ENCODE measurements at regions not wholly inside any gene's neighbourhood (a gene's known extent, or its start where the extent isn't known, plus 50 kb on each side); places are given as distances from the start of the nearest gene placed in this dataset.
"Not testable (repeated sequence)": the region's sequence is repeated elsewhere in the genome, so short reads cannot be mapped to it uniquely, and the experiment has no call there.

DNA sequence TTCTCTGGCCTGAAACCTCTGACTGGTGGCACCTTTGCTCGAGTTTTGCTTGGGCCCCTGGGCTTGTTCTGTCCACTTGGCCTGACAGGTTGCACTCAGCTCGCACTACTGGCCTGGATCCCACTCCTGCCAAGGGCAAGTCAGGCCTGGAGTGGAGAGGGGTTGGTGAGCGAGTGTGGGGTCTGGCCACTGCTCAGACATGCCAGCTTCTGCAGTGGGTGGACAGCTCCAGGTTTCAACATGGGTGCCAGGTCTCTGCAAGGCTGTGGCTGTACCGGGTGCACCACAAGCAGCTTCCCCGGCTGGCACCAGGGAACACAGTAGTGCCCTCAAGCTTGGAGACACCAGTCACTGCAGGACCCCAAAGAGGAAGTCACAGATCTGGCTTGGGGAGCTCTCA, 91.6 kb upstream of the CXorf51A start:
- Histone ChIP-seq H3K79me1 (ENCODE audit: low read length) (no peaks in the 10 kb centered on the region), H3K9ac (ENCODE audit: low read length) (no peak overlapping the region), H3K27me3 (ENCODE audit: insufficient read depth, low read length) (no peaks in the 10 kb centered on the region), H3K36me3 (ENCODE audit: control insufficient read depth in 1 of 2, insufficient read depth in 2 of 2, low read length in 2 of 2) (no peaks in the 10 kb centered on the region), H3K23ac (ENCODE audit: low read length) (no peak overlapping the region), H2BK120ac (ENCODE audit: insufficient read depth, low read length, poor library complexity) (no peak overlapping the region), H4K8ac (ENCODE audit: low read depth, low read length) (no peak overlapping the region), H3K4me1 (ENCODE audit: control insufficient read depth in 1 of 2, insufficient read depth in 2 of 2, low read length in 2 of 2) (peaks cover 0 to 3% of the 10 kb centered on the region in 2 experiments), H3K14ac (ENCODE audit: low read length) (no peak overlapping the region), H3K18ac (ENCODE audit: low read length) (no peak overlapping the region), H2AFZ (ENCODE audit: insufficient read depth, low read length, poor library complexity) (no peak overlapping the region), H3K9me3 (ENCODE audit: insufficient read depth, low read depth, low read length) (no peaks in the 10 kb centered on the region), H2AK5ac (ENCODE audit: low read length) (no peak overlapping the region), H3K4me3 (ENCODE audit: low read depth, low read length) (no peak overlapping the region), H3K79me2 (ENCODE audit: control insufficient read depth, insufficient read depth, low read length, poor library complexity) (no peaks in the 10 kb centered on the region), H3K4me2 (ENCODE audit: low read length) (no peak overlapping the region), H3K4ac (ENCODE audit: low read depth, low read length) (no peak overlapping the region), H2BK12ac (ENCODE audit: low read length) (no peak overlapping the region), H2BK5ac (ENCODE audit: low read depth, low read length, poor library complexity) (no peak overlapping the region), H3K27ac (ENCODE audit: low read depth, low read length) (no peak overlapping the region), H4K91ac (ENCODE audit: low read depth, low read length) (no peak overlapping the region), H4K12ac (ENCODE audit: low read depth, low read length) (no peak overlapping the region)
- no CpG with 5 or more reads among the region's 5 CpGs for WGBS (ENCODE audit: extremely low coverage, insufficient coverage, insufficient read length)
- DNase-seq: no peak

DNA sequence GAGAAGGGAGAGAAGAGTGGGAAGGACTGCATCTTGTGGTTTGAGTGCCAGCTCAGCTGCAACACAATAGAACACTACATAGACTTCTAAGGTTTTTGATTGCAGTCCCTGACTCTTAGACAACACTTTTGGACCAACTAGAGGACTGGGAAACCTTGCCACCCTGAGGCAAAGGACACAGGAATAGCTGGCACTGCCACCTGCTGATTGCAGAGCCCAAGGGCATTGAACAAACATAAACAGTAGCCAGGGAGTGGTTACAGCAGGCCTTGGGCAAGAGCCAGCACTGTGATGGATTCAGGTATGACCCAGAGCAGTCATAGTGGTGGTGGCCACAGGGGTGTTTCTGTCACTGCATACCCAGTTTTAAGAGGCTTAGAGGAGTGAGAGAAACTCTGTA, 72.5 kb upstream of the CXorf51A start:
- no peak overlapping the region for H3K4me3 ChIP-seq (ENCODE audit: low read depth, low read length)
- H3K79me2 ChIP-seq (ENCODE audit: control insufficient read depth, insufficient read depth, low read length, poor library complexity): no peaks in the 10 kb centered on the region
- H3K27me3 ChIP-seq (ENCODE audit: insufficient read depth, low read length): no peaks in the 10 kb centered on the region
- H2AFZ ChIP-seq (ENCODE audit: insufficient read depth, low read length, poor library complexity): no peak overlapping the region
- no peak overlapping the region for H3K4ac ChIP-seq (ENCODE audit: low read depth, low read length)
- DNase-seq: no peak
- no peaks in the 10 kb centered on the region for H3K9me3 ChIP-seq (ENCODE audit: insufficient read depth, low read depth, low read length)
- H3K4me2 ChIP-seq (ENCODE audit: low read length): no peak overlapping the region
- no peaks in the 10 kb centered on the region for H3K36me3 ChIP-seq (ENCODE audit: control insufficient read depth in 1 of 2, insufficient read depth in 2 of 2, low read length in 2 of 2)
- H3K23ac ChIP-seq (ENCODE audit: low read length): no peak overlapping the region
- H2BK12ac ChIP-seq (ENCODE audit: low read length): no peak overlapping the region
- no peaks in the 10 kb centered on the region for H3K4me1 ChIP-seq (ENCODE audit: control insufficient read depth in 1 of 2, insufficient read depth in 2 of 2, low read length in 2 of 2)
- no peak overlapping the region for H3K18ac ChIP-seq (ENCODE audit: low read length)
- no peak overlapping the region for H2BK120ac ChIP-seq (ENCODE audit: insufficient read depth, low read length, poor library complexity)
- H3K14ac ChIP-seq (ENCODE audit: low read length): no peak overlapping the region
- H3K9ac ChIP-seq (ENCODE audit: low read length): no peak overlapping the region
- no peak overlapping the region for H3K27ac ChIP-seq (ENCODE audit: low read depth, low read length)
- H4K8ac ChIP-seq (ENCODE audit: low read depth, low read length): no peak overlapping the region
- no peak overlapping the region for H4K91ac ChIP-seq (ENCODE audit: low read depth, low read length)
- no peak overlapping the region for H2AK5ac ChIP-seq (ENCODE audit: low read length)
- no peak overlapping the region for H4K12ac ChIP-seq (ENCODE audit: low read depth, low read length)
- H3K79me1 ChIP-seq (ENCODE audit: low read length): no peaks in the 10 kb centered on the region
- H2BK5ac ChIP-seq (ENCODE audit: low read depth, low read length, poor library complexity): no peak overlapping the region

GRCh38 chrX:146881521-146881920, 67.0 kb upstream of the CXorf51A start:
- no peaks in the 10 kb centered on the region for H3K79me1 ChIP-seq (ENCODE audit: low read length)
- H2BK120ac ChIP-seq (ENCODE audit: insufficient read depth, low read length, poor library complexity): no peak overlapping the region
- no peaks in the 10 kb centered on the region for H3K79me2 ChIP-seq (ENCODE audit: control insufficient read depth, insufficient read depth, low read length, poor library complexity)
- H3K36me3 ChIP-seq (ENCODE audit: control insufficient read depth in 1 of 2, insufficient read depth in 2 of 2, low read length in 2 of 2): no peaks in the 10 kb centered on the region
- H3K18ac ChIP-seq (ENCODE audit: low read length): no peak overlapping the region
- no peak overlapping the region for H2BK12ac ChIP-seq (ENCODE audit: low read length)
- no peak overlapping the region for H3K4ac ChIP-seq (ENCODE audit: low read depth, low read length)
- H3K9ac ChIP-seq (ENCODE audit: low read length): no peak overlapping the region
- no peak overlapping the region for H2BK5ac ChIP-seq (ENCODE audit: low read depth, low read length, poor library complexity)
- no peak overlapping the region for H3K27ac ChIP-seq (ENCODE audit: low read depth, low read length)
- H3K9me3 ChIP-seq (ENCODE audit: insufficient read depth, low read depth, low read length): no peaks in the 10 kb centered on the region
- no peaks in the 10 kb centered on the region for H3K27me3 ChIP-seq (ENCODE audit: insufficient read depth, low read length)
- no peak overlapping the region for H2AK5ac ChIP-seq (ENCODE audit: low read length)
- no peaks in the 10 kb centered on the region for H3K4me1 ChIP-seq (ENCODE audit: control insufficient read depth in 1 of 2, insufficient read depth in 2 of 2, low read length in 2 of 2)
- no peak for DNase-seq
- H2AFZ ChIP-seq (ENCODE audit: insufficient read depth, low read length, poor library complexity): no peak overlapping the region
- no peak overlapping the region for H3K4me2 ChIP-seq (ENCODE audit: low read length)
- no peak overlapping the region for H3K4me3 ChIP-seq (ENCODE audit: low read depth, low read length)
- no peak overlapping the region for H3K23ac ChIP-seq (ENCODE audit: low read length)
- no peak overlapping the region for H4K91ac ChIP-seq (ENCODE audit: low read depth, low read length)
- H4K8ac ChIP-seq (ENCODE audit: low read depth, low read length): no peak overlapping the region
- WGBS (ENCODE audit: extremely low coverage, insufficient coverage, insufficient read length): no CpG with 5 or more reads among the region's 2 CpGs
- H3K14ac ChIP-seq (ENCODE audit: low read length): no peak overlapping the region
- no peak overlapping the region for H4K12ac ChIP-seq (ENCODE audit: low read depth, low read length)

DNA sequence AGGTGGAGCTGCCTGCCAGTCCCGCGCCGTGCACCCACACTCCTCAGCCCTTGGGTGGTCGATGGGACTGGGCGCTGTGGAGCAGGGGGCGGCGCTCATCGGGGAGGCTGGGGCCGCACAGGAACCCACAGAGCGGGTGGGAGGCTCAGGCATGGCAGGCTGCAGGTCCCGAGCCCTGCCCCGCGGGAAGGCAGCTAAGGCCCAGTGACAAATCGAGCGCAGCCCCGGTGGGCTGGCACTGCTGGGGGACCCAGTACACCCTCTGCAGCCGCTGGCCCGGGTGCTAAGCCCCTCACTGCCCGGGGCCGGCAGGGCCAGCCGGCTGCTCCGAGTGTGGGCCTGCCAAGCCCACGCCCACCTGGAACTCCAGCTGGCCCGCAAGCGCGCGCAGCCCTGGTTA, 52.3 kb upstream of the CXorf51A start:
- DNase-seq; H2AFZ ChIP-seq (ENCODE audit: insufficient read depth, low read length, poor library complexity); H2BK12ac ChIP-seq (ENCODE audit: low read length); H3K79me2 ChIP-seq (ENCODE audit: control insufficient read depth, insufficient read depth, low read length, poor library complexity); H4K12ac ChIP-seq (ENCODE audit: low read depth, low read length); H2BK5ac ChIP-seq (ENCODE audit: low read depth, low read length, poor library complexity); H3K14ac ChIP-seq (ENCODE audit: low read length); H3K4me1 ChIP-seq (ENCODE audit: control insufficient read depth in 1 of 2, insufficient read depth in 2 of 2, low read length in 2 of 2); H3K79me1 ChIP-seq (ENCODE audit: low read length); H3K23ac ChIP-seq (ENCODE audit: low read length); H2AK5ac ChIP-seq (ENCODE audit: low read length); H4K8ac ChIP-seq (ENCODE audit: low read depth, low read length); H3K4me3 ChIP-seq (ENCODE audit: low read depth, low read length); H4K91ac ChIP-seq (ENCODE audit: low read depth, low read length); H3K36me3 ChIP-seq (ENCODE audit: control insufficient read depth in 1 of 2, insufficient read depth in 2 of 2, low read length in 2 of 2); H3K4me2 ChIP-seq (ENCODE audit: low read length); H3K4ac ChIP-seq (ENCODE audit: low read depth, low read length); H2BK120ac ChIP-seq (ENCODE audit: insufficient read depth, low read length, poor library complexity); H3K27ac ChIP-seq (ENCODE audit: low read depth, low read length); H3K9me3 ChIP-seq (ENCODE audit: insufficient read depth, low read depth, low read length); H3K9ac ChIP-seq (ENCODE audit: low read length); H3K27me3 ChIP-seq (ENCODE audit: insufficient read depth, low read length); H3K18ac ChIP-seq (ENCODE audit: low read length): not testable (repeated sequence)
- WGBS (ENCODE audit: extremely low coverage, insufficient coverage, insufficient read length): no CpG with 5 or more reads among the region's 27 CpGs

DNA sequence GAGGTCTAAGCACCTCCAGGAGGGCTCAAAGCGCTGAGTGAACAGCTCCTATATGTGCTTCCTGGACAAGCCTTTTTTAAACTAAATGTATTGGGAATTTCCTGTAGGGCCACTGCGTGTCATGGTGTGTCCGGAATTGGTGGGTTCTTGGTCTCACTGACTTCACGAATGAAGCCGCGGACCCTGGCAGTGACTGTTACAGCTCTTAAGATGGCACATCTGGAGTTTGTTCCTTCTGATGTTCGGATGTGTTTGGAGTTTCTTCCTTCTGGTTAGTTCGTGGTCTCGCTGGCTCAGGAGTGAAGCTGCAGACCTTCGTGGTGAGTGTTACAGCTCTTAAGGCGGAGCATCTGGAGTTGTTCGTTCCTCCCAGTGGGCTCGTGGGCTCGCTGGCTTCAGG, 51.2 kb upstream of the CXorf51A start:
- not testable (repeated sequence) for H2AK5ac ChIP-seq (ENCODE audit: low read length); H3K27ac ChIP-seq (ENCODE audit: low read depth, low read length); H4K91ac ChIP-seq (ENCODE audit: low read depth, low read length); H2BK12ac ChIP-seq (ENCODE audit: low read length); H3K14ac ChIP-seq (ENCODE audit: low read length); H2BK120ac ChIP-seq (ENCODE audit: insufficient read depth, low read length, poor library complexity); DNase-seq; H2BK5ac ChIP-seq (ENCODE audit: low read depth, low read length, poor library complexity); H3K9me3 ChIP-seq (ENCODE audit: insufficient read depth, low read depth, low read length); H3K4me1 ChIP-seq (ENCODE audit: control insufficient read depth in 1 of 2, insufficient read depth in 2 of 2, low read length in 2 of 2); H3K4ac ChIP-seq (ENCODE audit: low read depth, low read length); H3K79me2 ChIP-seq (ENCODE audit: control insufficient read depth, insufficient read depth, low read length, poor library complexity); H3K27me3 ChIP-seq (ENCODE audit: insufficient read depth, low read length); H3K4me3 ChIP-seq (ENCODE audit: low read depth, low read length); H4K8ac ChIP-seq (ENCODE audit: low read depth, low read length); H3K9ac ChIP-seq (ENCODE audit: low read length); H3K4me2 ChIP-seq (ENCODE audit: low read length); H3K18ac ChIP-seq (ENCODE audit: low read length); H3K36me3 ChIP-seq (ENCODE audit: control insufficient read depth in 1 of 2, insufficient read depth in 2 of 2, low read length in 2 of 2); H4K12ac ChIP-seq (ENCODE audit: low read depth, low read length); H3K23ac ChIP-seq (ENCODE audit: low read length); H2AFZ ChIP-seq (ENCODE audit: insufficient read depth, low read length, poor library complexity); H3K79me1 ChIP-seq (ENCODE audit: low read length)
- WGBS (ENCODE audit: extremely low coverage, insufficient coverage, insufficient read length): no CpG with 5 or more reads among the region's 14 CpGs
